GM18951 (cell line): ENCODE measurements at regions not wholly inside any gene's neighbourhood (a gene's known extent, or its start where the extent isn't known, plus 50 kb on each side); places are given as distances from the start of the nearest gene placed in this dataset.
"Not testable (repeated sequence)": the region's sequence is repeated elsewhere in the genome, so short reads cannot be mapped to it uniquely, and the experiment has no call there.

Source experiments
- POLR2A ChIP-seq: IDR thresholded peaks from 4 replicates; pipeline ENCODE4 v1.6.1; 2011; ENCODE audit warnings: mild to moderate bottlenecking; ENCODE audit not compliant: insufficient read length, insufficient read depth; ENCODE audit errors: extremely low read depth
- in situ Hi-C: fragments of 300-500 bp; cut with MboI; formaldehyde crosslinking; loops from one replicate; pipeline ENCODE4 v1.12.0; 2022; ENCODE audit warnings: low sequenced_read_pairs, mixed read lengths, inconsistent platforms; ENCODE audit not compliant: unreplicated experiment

- no peak for TF ChIP-seq POLR2A
- in situ Hi-C loops: no loop called here
Measured at GRCh38 chr18:78501251-78501650, 478.4 kb upstream of the SALL3 start.

GRCh38 chr18:78503129-78503528, 476.5 kb upstream of the SALL3 start:
- no peak for TF ChIP-seq POLR2A
- in situ Hi-C loops: no loop called here

- in situ Hi-C loops: no loop called here
- TF ChIP-seq POLR2A: no peak
Measured at GRCh38 chr18:78505851-78506461, 473.7 kb upstream of the SALL3 start.

- no peak for TF ChIP-seq POLR2A
- in situ Hi-C loops: no loop called here
Measured at GRCh38 chr18:78507217-78507616, 472.4 kb upstream of the SALL3 start.

GRCh38 chr18:78508228-78508824, 471.3 kb upstream of the SALL3 start:
- in situ Hi-C loops: not testable (repeated sequence)

GRCh38 chr18:78510091-78510490, 469.5 kb upstream of the SALL3 start:
- TF ChIP-seq POLR2A: no peak
- in situ Hi-C loops: no loop called here

- TF ChIP-seq POLR2A: no peak
- in situ Hi-C loops: no loop called here
Measured at GRCh38 chr18:78510636-78511035, 469.0 kb upstream of the SALL3 start.

- no peak for TF ChIP-seq POLR2A
- in situ Hi-C loops: no loop called here
Measured at GRCh38 chr18:78511666-78512601, 467.7 kb upstream of the SALL3 start.

GRCh38 chr18:78514910-78515670, 464.5 kb upstream of the SALL3 start:
- in situ Hi-C loops: no loop called here

GRCh38 chr18:78517328-78517727, 462.3 kb upstream of the SALL3 start:
- no peak for TF ChIP-seq POLR2A
- in situ Hi-C loops: no loop called here

More at GRCh38 chr18:78514910-78515670, 464.5 kb upstream of the SALL3 start:
- TF ChIP-seq POLR2A: no peak

GRCh38 chr18:78517973-78518372, 461.6 kb upstream of the SALL3 start:
- in situ Hi-C loops: no loop called here
- TF ChIP-seq POLR2A: no peak

GRCh38 chr18:78518805-78519204, 460.8 kb upstream of the SALL3 start:
- no peak for TF ChIP-seq POLR2A
- in situ Hi-C loops: no loop called here
